NT2/D1 (cell line): ENCODE measurements at regions not wholly inside any gene's neighbourhood (a gene's known extent, or its start where the extent isn't known, plus 50 kb on each side); places are given as distances from the start of the nearest gene placed in this dataset.

Source experiments
- DNase-seq: peaks from one replicate; pipeline ENCODE4 v3.0.0-alpha.2; 2011; ENCODE audit warnings: low read depth, low spot score
- H3K27me3 ChIP-seq: 2 replicates; pipeline ENCODE4 v1.6.0; 2011; ENCODE audit warnings: mild to moderate bottlenecking; ENCODE audit not compliant: insufficient read length, insufficient read depth
- H3K36me3 ChIP-seq: 2 replicates; pipeline ENCODE4 v1.6.1; 2011; ENCODE audit warnings: mild to moderate bottlenecking, low read length, mixed read lengths; ENCODE audit not compliant: insufficient read depth, insufficient read length
- H3K4me1 ChIP-seq: 2 replicates; pipeline ENCODE4 v1.5.1; 2011; ENCODE audit not compliant: insufficient read depth, insufficient read length
- H3K4me3 ChIP-seq: 2 replicates; pipeline ENCODE4 v1.5.1; 2011; ENCODE audit warnings: low read depth; ENCODE audit not compliant: insufficient read length
- H3K9ac ChIP-seq: 2 replicates; pipeline ENCODE4 v1.6.0; 2011; ENCODE audit warnings: low read depth; ENCODE audit not compliant: insufficient read length
- H3K9me3 ChIP-seq: 2 replicates; pipeline ENCODE4 v1.5.1; 2011; ENCODE audit warnings: mild to moderate bottlenecking, low read length; ENCODE audit not compliant: insufficient read depth
- SUZ12 ChIP-seq: IDR thresholded peaks from 2 replicates; pipeline ENCODE4 v1.6.1; 2011; ENCODE audit not compliant: insufficient read length, insufficient read depth; ENCODE audit errors: extremely low read depth
- YY1 ChIP-seq: IDR thresholded peaks from 2 replicates; pipeline ENCODE4 v1.6.1; 2011; ENCODE audit not compliant: insufficient read length, insufficient read depth
- ZNF274 ChIP-seq: IDR thresholded peaks from 2 replicates; pipeline ENCODE4 v1.6.1; 2011; ENCODE audit warnings: mild to moderate bottlenecking, low read depth, low read length

GRCh38 chr16:74094962-74095361, 201.7 kb upstream of the PSMD7 start:
- H3K4me3 ChIP-seq = no peak overlapping the region
- no peak for TF ChIP-seq YY1
- TF ChIP-seq SUZ12 = no peak
- no peak for TF ChIP-seq ZNF274
- no peaks in the 10 kb centered on the region for H3K9me3 ChIP-seq
- H3K9ac ChIP-seq = no peak overlapping the region
- H3K27me3 ChIP-seq = no peaks in the 10 kb centered on the region
- H3K4me1 ChIP-seq = no peaks in the 10 kb centered on the region
- DNase-seq = no peak
- H3K36me3 ChIP-seq = no peaks in the 10 kb centered on the region

- DNase-seq = no peak
- H3K4me3 ChIP-seq = no peak overlapping the region
- TF ChIP-seq YY1 = no peak
- TF ChIP-seq SUZ12 = no peak
- TF ChIP-seq ZNF274 = no peak
- H3K27me3 ChIP-seq = no peaks in the 10 kb centered on the region
- H3K4me1 ChIP-seq = no peaks in the 10 kb centered on the region
- no peak overlapping the region for H3K9ac ChIP-seq
- no peaks in the 10 kb centered on the region for H3K36me3 ChIP-seq
- H3K9me3 ChIP-seq = no peaks in the 10 kb centered on the region
These were observed 202.1 kb upstream of the PSMD7 start for GRCh38 chr16:74094514-74094913.

DNA sequence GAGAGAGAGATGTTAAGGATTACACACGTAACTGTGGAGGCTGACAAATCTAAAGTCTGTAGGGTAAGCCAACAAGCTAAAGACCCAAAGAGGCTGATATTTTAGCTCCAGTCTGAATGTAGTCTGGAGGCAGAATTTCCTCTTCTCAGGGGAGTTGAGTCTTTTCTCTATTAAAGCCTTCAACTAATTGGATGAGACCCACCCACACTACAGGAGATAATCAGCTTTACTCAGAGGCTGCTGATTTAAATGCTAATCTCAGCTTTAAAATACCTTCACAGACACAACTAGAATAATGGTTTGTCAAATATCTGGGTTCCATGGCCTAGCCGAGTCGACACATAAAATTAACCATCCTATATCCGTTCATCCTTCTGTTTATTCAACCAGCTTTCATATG, 204.3 kb upstream of the PSMD7 start:
- H3K9me3 ChIP-seq = no peaks in the 10 kb centered on the region
- no peaks in the 10 kb centered on the region for H3K4me1 ChIP-seq
- no peaks in the 10 kb centered on the region for H3K36me3 ChIP-seq
- H3K4me3 ChIP-seq = no peak overlapping the region
- DNase-seq = no peak
- no peak overlapping the region for H3K9ac ChIP-seq
- H3K27me3 ChIP-seq = no peaks in the 10 kb centered on the region
- TF ChIP-seq ZNF274 = no peak
- TF ChIP-seq YY1 = no peak
- no peak for TF ChIP-seq SUZ12

DNA sequence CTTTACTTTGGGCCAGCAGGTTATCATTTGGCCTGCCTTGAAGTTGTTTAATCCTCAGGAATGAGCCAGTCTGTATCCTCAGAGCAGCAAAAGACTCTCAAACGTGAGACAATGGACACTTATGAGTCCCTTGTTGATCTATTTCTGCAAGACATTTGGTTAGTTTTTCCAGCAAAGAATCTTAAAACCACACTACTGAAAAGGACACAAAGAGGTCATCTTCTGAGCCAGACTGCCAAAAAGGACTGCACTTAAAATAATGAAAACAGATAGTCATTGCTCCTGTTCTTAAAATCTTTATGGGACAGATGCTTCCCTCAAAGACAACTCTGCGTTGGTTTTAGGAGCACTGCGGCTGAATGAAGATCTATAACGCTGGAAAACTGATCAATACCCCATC, 205.7 kb upstream of the PSMD7 start:
- Histone ChIP-seq H3K27me3 (no peaks in the 10 kb centered on the region), H3K9ac (no peak overlapping the region), H3K4me3 (no peak overlapping the region), H3K9me3 (no peaks in the 10 kb centered on the region), H3K36me3 (no peaks in the 10 kb centered on the region), H3K4me1 (no peaks in the 10 kb centered on the region)
- TF ChIP-seq SUZ12 (no peak), ZNF274 (no peak), YY1 (no peak)
- DNase-seq = no peak

- DNase-seq = no peak
- Histone ChIP-seq H3K9me3 (no peaks in the 10 kb centered on the region), H3K36me3 (no peaks in the 10 kb centered on the region), H3K4me3 (no peak overlapping the region), H3K27me3 (no peaks in the 10 kb centered on the region), H3K4me1 (no peaks in the 10 kb centered on the region), H3K9ac (no peak overlapping the region)
- no peak for TF ChIP-seq SUZ12
- TF ChIP-seq YY1 = no peak
- no peak for TF ChIP-seq ZNF274
These were observed 213.1 kb upstream of the PSMD7 start for GRCh38 chr16:74083541-74083940.

DNA sequence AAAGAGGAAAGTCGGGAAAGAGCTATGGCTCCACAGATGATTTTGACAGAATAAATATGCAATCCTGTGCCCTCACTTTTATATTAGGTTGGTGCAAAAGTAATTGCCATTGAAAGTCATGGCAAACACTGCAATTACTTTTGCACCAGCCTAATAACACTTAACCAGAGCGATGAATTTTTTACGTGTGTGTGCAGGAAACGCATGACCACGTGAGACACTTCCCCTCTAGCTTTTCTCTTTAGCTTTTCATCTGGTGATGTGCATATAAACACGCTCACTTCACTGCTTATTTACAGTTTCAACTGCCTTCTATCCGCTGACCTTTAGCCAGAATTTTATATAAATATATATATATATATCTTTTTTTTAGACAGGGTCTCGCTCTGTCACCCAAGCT, 216.3 kb upstream of the PSMD7 start:
- DNase-seq = no peak
- Histone ChIP-seq H3K4me1 (no peaks in the 10 kb centered on the region), H3K9me3 (peaks cover 5% of the 10 kb centered on the region; the same call in 1 of the 2 replicates), H3K36me3 (no peaks in the 10 kb centered on the region), H3K27me3 (no peaks in the 10 kb centered on the region), H3K4me3 (no peak overlapping the region), H3K9ac (no peak overlapping the region)
- TF ChIP-seq ZNF274 (no peak), YY1 (no peak), SUZ12 (no peak)

- H3K27me3 ChIP-seq = no peaks in the 10 kb centered on the region
- no peaks in the 10 kb centered on the region for H3K4me1 ChIP-seq
- peaks cover 9% of the 10 kb centered on the region; the same call in 1 of the 2 replicates for H3K9me3 ChIP-seq
- TF ChIP-seq ZNF274 = no peak
- TF ChIP-seq YY1 = no peak
- TF ChIP-seq SUZ12 = no peak
- no peaks in the 10 kb centered on the region for H3K36me3 ChIP-seq
- no peak for DNase-seq
- H3K4me3 ChIP-seq = no peak overlapping the region
- H3K9ac ChIP-seq = no peak overlapping the region
These were observed 217.4 kb upstream of the PSMD7 start for GRCh38 chr16:74079232-74079586.

- Histone ChIP-seq H3K9me3 (peaks cover 9% of the 10 kb centered on the region; the same call in 1 of the 2 replicates), H3K36me3 (no peaks in the 10 kb centered on the region), H3K4me1 (no peaks in the 10 kb centered on the region), H3K27me3 (no peaks in the 10 kb centered on the region), H3K9ac (no peak overlapping the region), H3K4me3 (no peak overlapping the region)
- no peak for DNase-seq
- TF ChIP-seq ZNF274 = no peak
- no peak for TF ChIP-seq YY1
- no peak for TF ChIP-seq SUZ12
These were observed 217.9 kb upstream of the PSMD7 start for GRCh38 chr16:74078511-74079231.
